MCF 10A (cell line): ENCODE measurements at regions not wholly inside any gene's neighbourhood (a gene's known extent, or its start where the extent isn't known, plus 50 kb on each side); places are given as distances from the start of the nearest gene placed in this dataset.
"Not testable (repeated sequence)": the region's sequence is repeated elsewhere in the genome, so short reads cannot be mapped to it uniquely, and the experiment has no call there.

ENCODE experiments used
- BruUV-seq: library from RNA; stranded (reverse); fragments of 400-500 nt; replicated peaks from 2 replicates; lab custom pipeline; 2021; lab: Mats Ljungman, UMichigan
- CTCF ChIA-PET: fragments of 300-600 bp; sonication (Branson Sonifier 250); formaldehyde crosslinking; extraction: SDS; loops from one replicate; lab custom pipeline; 2021; ENCODE audit warnings: antibody characterized with exemption, inconsistent platforms; lab: Yijun Ruan, JAX
- POLR2A ChIA-PET: fragments of 300-600, 350-650 bp; sonication (Branson Sonifier 250); formaldehyde crosslinking; extraction: SDS; loops from one replicate; lab custom pipeline; 2020; ENCODE audit warnings: antibody characterized with exemption, inconsistent platforms; lab: Yijun Ruan, JAX
- DNase-seq: peaks from one replicate; pipeline ENCODE4 v3.0.0-alpha.2; 2018; ENCODE audit not compliant: unreplicated experiment
- H3K27ac Mint-ChIP-seq: one replicate; pipeline ENCODE4 v1.8.0; 2022; ENCODE audit warnings: mild to moderate bottlenecking, low read depth, mixed read lengths; ENCODE audit not compliant: unreplicated experiment
- H3K27me3 Mint-ChIP-seq: one replicate; pipeline ENCODE4 v1.8.0; 2022; ENCODE audit warnings: mixed read lengths; ENCODE audit not compliant: insufficient read depth, unreplicated experiment
- H3K36me3 Mint-ChIP-seq: one replicate; pipeline ENCODE4 v1.8.0; 2022; ENCODE audit warnings: mild to moderate bottlenecking, moderate library complexity, mixed read lengths; ENCODE audit not compliant: insufficient read depth, unreplicated experiment
- H3K4me1 Mint-ChIP-seq: one replicate; pipeline ENCODE4 v1.8.0; 2022; ENCODE audit warnings: mixed read lengths; ENCODE audit not compliant: insufficient read depth, unreplicated experiment
- H3K4me3 Mint-ChIP-seq: one replicate; pipeline ENCODE4 v1.8.0; 2022; ENCODE audit warnings: mild to moderate bottlenecking, moderate library complexity, mixed read lengths; ENCODE audit not compliant: unreplicated experiment
- H3K9me3 Mint-ChIP-seq: one replicate; pipeline ENCODE4 v1.8.0; 2022; ENCODE audit warnings: mixed read lengths; ENCODE audit not compliant: unreplicated experiment
- CTCF ChIP-seq: fragments of 200-600 bp; IDR thresholded peaks from one replicate; pipeline ENCODE4 v1.8.0; 2022; ENCODE audit warnings: antibody characterized with exemption, mild to moderate bottlenecking; ENCODE audit not compliant: unreplicated experiment
- intact Hi-C: fragments of 100-400 bp; cut with micrococcal nuclease; formaldehyde crosslinking; loops from 2 replicates; pipeline ENCODE4 v1.14.1; 2022

- Mint-ChIP-seq H3K27ac (no peak overlapping the region), H3K4me3 (no peak overlapping the region), H3K4me1 (no peaks in the 10 kb centered on the region), H3K9me3 (no peaks in the 10 kb centered on the region), H3K27me3 (no peaks in the 10 kb centered on the region), H3K36me3 (no peaks in the 10 kb centered on the region)
- BruUV-seq, result no TSS peak
- no peak for TF ChIP-seq CTCF
- no peak for DNase-seq
- intact Hi-C loops, result no loop called here
- ChIA-PET CTCF (no interaction called here), POLR2A (no interaction called here)
Observed at GRCh38 chr10:9452056-9452455, 1397.6 kb downstream of the GATA3 start.

- H3K4me1 Mint-ChIP-seq, H3K9me3 Mint-ChIP-seq, CTCF ChIA-PET, BruUV-seq, H3K27me3 Mint-ChIP-seq, intact Hi-C loops, DNase-seq, H3K27ac Mint-ChIP-seq, H3K4me3 Mint-ChIP-seq, H3K36me3 Mint-ChIP-seq: not testable (repeated sequence)
- POLR2A ChIA-PET, result interaction anchor here (0.7 kb wide), 1 partner anchor 1372 kb away, joined by 3 read pairs; no protein-coding TSS in a partner anchor
Observed at GRCh38 chr10:9453871-9454270, 1399.4 kb downstream of the GATA3 start.

- ChIA-PET CTCF (interaction anchor here (0.6 to 0.7 kb wide), 2 partner anchors 10 to 21 kb away, joined by 3 to 4 read pairs; no protein-coding TSS in a partner anchor), POLR2A (interaction anchor here (0.7 kb wide), 1 partner anchor 10 kb away, joined by 3 read pairs; no protein-coding TSS in a partner anchor)
- no peak overlapping the region for H3K4me3 Mint-ChIP-seq
- H3K36me3 Mint-ChIP-seq, result no peaks in the 10 kb centered on the region
- no TSS peak for BruUV-seq
- H3K9me3 Mint-ChIP-seq, result no peaks in the 10 kb centered on the region
- no peaks in the 10 kb centered on the region for H3K27me3 Mint-ChIP-seq
- no peak for TF ChIP-seq CTCF
- intact Hi-C loops, result no loop called here
- no peak for DNase-seq
- no peaks in the 10 kb centered on the region for H3K4me1 Mint-ChIP-seq
- no peak overlapping the region for H3K27ac Mint-ChIP-seq
Observed at GRCh38 chr10:9469663-9470205, 1415.2 kb downstream of the GATA3 start.

- intact Hi-C loops, result no loop called here
- H3K4me3 Mint-ChIP-seq, result no peak overlapping the region
- H3K4me1 Mint-ChIP-seq, result no peaks in the 10 kb centered on the region
- CTCF ChIA-PET, result no interaction called here
- no peak for TF ChIP-seq CTCF
- no peak overlapping the region for H3K27ac Mint-ChIP-seq
- H3K27me3 Mint-ChIP-seq, result no peaks in the 10 kb centered on the region
- H3K9me3 Mint-ChIP-seq, result no peaks in the 10 kb centered on the region
- H3K36me3 Mint-ChIP-seq, result no peaks in the 10 kb centered on the region
- POLR2A ChIA-PET, result no interaction called here
- DNase-seq, result no peak
- BruUV-seq, result no TSS peak
Observed at GRCh38 chr10:9470581-9470980, 1416.1 kb downstream of the GATA3 start.
